ENCODE measurements at regions not wholly inside any gene's neighbourhood (a gene's known extent, or its start where the extent isn't known, plus 50 kb on each side); places are given as distances from the start of the nearest gene placed in this dataset.
"Not testable (repeated sequence)": the region's sequence is repeated elsewhere in the genome, so short reads cannot be mapped to it uniquely, and the experiment has no call there.

- H3K27ac ChIP-seq (ENCODE audit: control insufficient read depth, insufficient read depth, low read length) = no peak overlapping the region
Observed at GRCh38 chr15:96054621-96055020, 275.9 kb upstream of the NR2F2 start.

GRCh38 chr15:96058103-96058851, 272.2 kb upstream of the NR2F2 start:
- no peak overlapping the region for H3K4me3 ChIP-seq (ENCODE audit: control insufficient read depth in 2 of 3, extremely low read depth in 1 of 3, insufficient read depth in 2 of 3, low read depth in 1 of 3, low read length in 3 of 3)
- no peak overlapping the region for H2AFZ ChIP-seq (ENCODE audit: control insufficient read depth, low read length)
- H4K20me1 ChIP-seq (ENCODE audit: control insufficient read depth, extremely low read depth, insufficient read depth, low read length) = no peaks in the 10 kb centered on the region
- H3K9me3 ChIP-seq (ENCODE audit: control insufficient read depth, low read depth, low read length) = no peaks in the 10 kb centered on the region
- no peak overlapping the region for H3K4me2 ChIP-seq (ENCODE audit: control insufficient read depth, extremely low read depth, insufficient read depth, low read depth, low read length)
- H3K36me3 ChIP-seq (ENCODE audit: control insufficient read depth in 2 of 2, extremely low read depth in 1 of 2, insufficient read depth in 2 of 2, low read length in 2 of 2) = no peaks in the 10 kb centered on the region
- no peak overlapping the region for H3K9ac ChIP-seq (ENCODE audit: control insufficient read depth, extremely low read depth, insufficient read depth, low read length)
- H3K4me1 ChIP-seq (ENCODE audit: control insufficient read depth, extremely low read depth, insufficient read depth, low read length) = peaks cover 2% of the 10 kb centered on the region
- no peaks in the 10 kb centered on the region for H3K27me3 ChIP-seq (ENCODE audit: control insufficient read depth, extremely low read depth, insufficient read depth, low read length)
- TF ChIP-seq CTCF (optimal IDR thresholded peaks at IDR 0.05 in 1 of 3, IDR thresholded peaks at IDR 0.05 in 1 of 3, conservative IDR thresholded peaks at IDR 0.05 in 1 of 3; ENCODE audit: extremely low read depth in 1 of 3, insufficient read depth in 2 of 3, low read length in 3 of 3) = no peak
- no peak for TF ChIP-seq EZH2 (IDR thresholded peaks at IDR 0.05; ENCODE audit: low read length)
- no peaks in the 10 kb centered on the region for H3K79me2 ChIP-seq (ENCODE audit: control insufficient read depth, insufficient read depth, low read length)
- DNase-seq (ENCODE audit: low read depth, low spot score) (no peak), FAIRE-seq (no peak)
- no peak overlapping the region for H3K27ac ChIP-seq (ENCODE audit: control insufficient read depth, insufficient read depth, low read length)
- no peaks in the 10 kb centered on the region for H3K9me1 ChIP-seq (ENCODE audit: control insufficient read depth, extremely low read depth, insufficient read depth, low read length)
- dilution Hi-C loops (cut with MboI; ENCODE audit: extremely low pct_ligation_motif_present, low sequenced_read_pairs) = no loop called here

More at GRCh38 chr15:96054621-96055020, 275.9 kb upstream of the NR2F2 start:
- Histone ChIP-seq H3K9me1 (ENCODE audit: control insufficient read depth, extremely low read depth, insufficient read depth, low read length) (no peaks in the 10 kb centered on the region), H3K27me3 (ENCODE audit: control insufficient read depth, extremely low read depth, insufficient read depth, low read length) (peaks cover 6% of the 10 kb centered on the region), H3K4me2 (ENCODE audit: control insufficient read depth, extremely low read depth, insufficient read depth, low read depth, low read length) (no peak overlapping the region), H3K9ac (ENCODE audit: control insufficient read depth, extremely low read depth, insufficient read depth, low read length) (no peak overlapping the region), H3K4me1 (ENCODE audit: control insufficient read depth, extremely low read depth, insufficient read depth, low read length) (peaks cover 2% of the 10 kb centered on the region), H3K79me2 (ENCODE audit: control insufficient read depth, insufficient read depth, low read length) (no peaks in the 10 kb centered on the region), H4K20me1 (ENCODE audit: control insufficient read depth, extremely low read depth, insufficient read depth, low read length) (no peaks in the 10 kb centered on the region), H2AFZ (ENCODE audit: control insufficient read depth, low read length) (no peak overlapping the region), H3K36me3 (ENCODE audit: control insufficient read depth in 2 of 2, extremely low read depth in 1 of 2, insufficient read depth in 2 of 2, low read length in 2 of 2) (no peaks in the 10 kb centered on the region), H3K4me3 (ENCODE audit: control insufficient read depth in 2 of 3, extremely low read depth in 1 of 3, insufficient read depth in 2 of 3, low read depth in 1 of 3, low read length in 3 of 3) (no peak overlapping the region), H3K9me3 (ENCODE audit: control insufficient read depth, low read depth, low read length) (no peaks in the 10 kb centered on the region)
- DNase-seq (ENCODE audit: low read depth, low spot score) (no peak), FAIRE-seq (no peak)
- TF ChIP-seq CTCF (optimal IDR thresholded peaks at IDR 0.05 in 1 of 3, IDR thresholded peaks at IDR 0.05 in 1 of 3, conservative IDR thresholded peaks at IDR 0.05 in 1 of 3; ENCODE audit: extremely low read depth in 1 of 3, insufficient read depth in 2 of 3, low read length in 3 of 3) (no peak), EZH2 (IDR thresholded peaks at IDR 0.05; ENCODE audit: low read length) (no peak)
- dilution Hi-C loops (cut with MboI; ENCODE audit: extremely low pct_ligation_motif_present, low sequenced_read_pairs) = no loop called here

- H3K9me1 ChIP-seq (ENCODE audit: control insufficient read depth, extremely low read depth, insufficient read depth, low read length); H3K36me3 ChIP-seq (ENCODE audit: control insufficient read depth in 2 of 2, extremely low read depth in 1 of 2, insufficient read depth in 2 of 2, low read length in 2 of 2); H3K4me3 ChIP-seq (ENCODE audit: control insufficient read depth in 2 of 3, extremely low read depth in 1 of 3, insufficient read depth in 2 of 3, low read depth in 1 of 3, low read length in 3 of 3); H3K4me2 ChIP-seq (ENCODE audit: control insufficient read depth, extremely low read depth, insufficient read depth, low read depth, low read length); H2AFZ ChIP-seq (ENCODE audit: control insufficient read depth, low read length); H4K20me1 ChIP-seq (ENCODE audit: control insufficient read depth, extremely low read depth, insufficient read depth, low read length); dilution Hi-C loops (cut with MboI; ENCODE audit: extremely low pct_ligation_motif_present, low sequenced_read_pairs); H3K79me2 ChIP-seq (ENCODE audit: control insufficient read depth, insufficient read depth, low read length); H3K9ac ChIP-seq (ENCODE audit: control insufficient read depth, extremely low read depth, insufficient read depth, low read length); H3K27me3 ChIP-seq (ENCODE audit: control insufficient read depth, extremely low read depth, insufficient read depth, low read length); H3K9me3 ChIP-seq (ENCODE audit: control insufficient read depth, low read depth, low read length); H3K27ac ChIP-seq (ENCODE audit: control insufficient read depth, insufficient read depth, low read length); H3K4me1 ChIP-seq (ENCODE audit: control insufficient read depth, extremely low read depth, insufficient read depth, low read length); FAIRE-seq; DNase-seq (ENCODE audit: low read depth, low spot score): not testable (repeated sequence)
Observed at GRCh38 chr15:96058852-96059103, 271.7 kb upstream of the NR2F2 start.

GRCh38 chr15:96060591-96060990, 269.9 kb upstream of the NR2F2 start:
- H3K4me1 ChIP-seq (ENCODE audit: control insufficient read depth, extremely low read depth, insufficient read depth, low read length); DNase-seq (ENCODE audit: low read depth, low spot score); H3K9me1 ChIP-seq (ENCODE audit: control insufficient read depth, extremely low read depth, insufficient read depth, low read length); H3K79me2 ChIP-seq (ENCODE audit: control insufficient read depth, insufficient read depth, low read length); H2AFZ ChIP-seq (ENCODE audit: control insufficient read depth, low read length); H3K27me3 ChIP-seq (ENCODE audit: control insufficient read depth, extremely low read depth, insufficient read depth, low read length); H4K20me1 ChIP-seq (ENCODE audit: control insufficient read depth, extremely low read depth, insufficient read depth, low read length); FAIRE-seq; H3K9ac ChIP-seq (ENCODE audit: control insufficient read depth, extremely low read depth, insufficient read depth, low read length); H3K27ac ChIP-seq (ENCODE audit: control insufficient read depth, insufficient read depth, low read length); dilution Hi-C loops (cut with MboI; ENCODE audit: extremely low pct_ligation_motif_present, low sequenced_read_pairs); H3K4me3 ChIP-seq (ENCODE audit: control insufficient read depth in 2 of 3, extremely low read depth in 1 of 3, insufficient read depth in 2 of 3, low read depth in 1 of 3, low read length in 3 of 3); H3K36me3 ChIP-seq (ENCODE audit: control insufficient read depth in 2 of 2, extremely low read depth in 1 of 2, insufficient read depth in 2 of 2, low read length in 2 of 2); H3K9me3 ChIP-seq (ENCODE audit: control insufficient read depth, low read depth, low read length); H3K4me2 ChIP-seq (ENCODE audit: control insufficient read depth, extremely low read depth, insufficient read depth, low read depth, low read length): not testable (repeated sequence)

Measured in keratinocyte (primary cell).